Calu3 (cell line): ENCODE measurements at regions not wholly inside any gene's neighbourhood (a gene's known extent, or its start where the extent isn't known, plus 50 kb on each side); places are given as distances from the start of the nearest gene placed in this dataset.

Source experiments
- BruUV-seq: library from RNA; stranded (reverse); fragments of 400-500 nt; replicated peaks from 2 replicates; lab custom pipeline; 2021; lab: Mats Ljungman, UMichigan
- CTCF ChIA-PET: fragments of 300-600 bp; sonication (Branson Sonifier 250); formaldehyde crosslinking; loops from one replicate; lab custom pipeline; 2022; ENCODE audit warnings: antibody characterized with exemption; lab: Charles Lee
- DNase-seq: peaks from one replicate; pipeline ENCODE4 v3.0.0; 2022
- H3K27ac Mint-ChIP-seq: one replicate; pipeline ENCODE4 v1.8.0; 2022; ENCODE audit warnings: mixed read lengths; ENCODE audit not compliant: unreplicated experiment
- H3K27me3 Mint-ChIP-seq: one replicate; pipeline ENCODE4 v1.8.0; 2022; ENCODE audit warnings: mixed read lengths; ENCODE audit not compliant: unreplicated experiment
- H3K36me3 Mint-ChIP-seq: one replicate; pipeline ENCODE4 v1.8.0; 2022; ENCODE audit warnings: mild to moderate bottlenecking, moderate library complexity, mixed read lengths; ENCODE audit not compliant: insufficient read depth, unreplicated experiment
- H3K4me1 Mint-ChIP-seq: one replicate; pipeline ENCODE4 v1.8.0; 2022; ENCODE audit warnings: mild to moderate bottlenecking, low read depth, mixed read lengths; ENCODE audit not compliant: unreplicated experiment
- H3K4me3 Mint-ChIP-seq: one replicate; pipeline ENCODE4 v1.8.0; 2022; ENCODE audit warnings: mild to moderate bottlenecking, low read depth, moderate library complexity, mixed read lengths; ENCODE audit not compliant: unreplicated experiment
- H3K9me3 Mint-ChIP-seq: one replicate; pipeline ENCODE4 v1.8.0; 2022; ENCODE audit warnings: low read depth, mixed read lengths; ENCODE audit not compliant: unreplicated experiment
- CTCF ChIP-seq: fragments of 200-600 bp; IDR thresholded peaks from one replicate; pipeline ENCODE4 v1.8.0; 2022; ENCODE audit warnings: antibody characterized with exemption; ENCODE audit not compliant: unreplicated experiment
- intact Hi-C: fragments of 100-400 bp; cut with micrococcal nuclease; formaldehyde crosslinking; loops from one replicate; pipeline ENCODE4 v1.10.0; 2022; ENCODE audit not compliant: unreplicated experiment

- Mint-ChIP-seq H3K36me3 (no peaks in the 10 kb centered on the region), H3K27ac (no peak overlapping the region), H3K9me3 (no peaks in the 10 kb centered on the region), H3K4me3 (no peak overlapping the region), H3K4me1 (peaks cover 30% of the 10 kb centered on the region), H3K27me3 (peaks cover 30% of the 10 kb centered on the region)
- DNase-seq = no peak
- CTCF ChIA-PET = no interaction called here
- BruUV-seq = no TSS peak
- no peak for TF ChIP-seq CTCF
- intact Hi-C loops = loop anchor here (10.0 kb wide), 1 partner anchor 183 kb away; the partner anchor contains the start of gene MN1
Measured at GRCh38 chr22:27621486-27622070, 180.0 kb downstream of the MN1 start.

GRCh38 chr22:27624042-27624441, 177.5 kb downstream of the MN1 start:
- Mint-ChIP-seq H3K4me3 (no peak overlapping the region), H3K36me3 (peaks cover 2% of the 10 kb centered on the region), H3K27me3 (peaks cover 12% of the 10 kb centered on the region), H3K27ac (no peak overlapping the region), H3K9me3 (no peaks in the 10 kb centered on the region), H3K4me1 (peaks cover 26% of the 10 kb centered on the region)
- CTCF ChIA-PET = interaction anchor here (0.6 kb wide), 1 partner anchor 492 kb away, joined by 7 read pairs; no protein-coding TSS in a partner anchor
- BruUV-seq = no TSS peak
- no peak for TF ChIP-seq CTCF
- DNase-seq = no peak
- intact Hi-C loops = loop anchor here (10.0 kb wide), 1 partner anchor 181 kb away; the partner anchor contains the start of gene MN1

- no peak overlapping the region for H3K4me3 Mint-ChIP-seq
- TF ChIP-seq CTCF = no peak
- intact Hi-C loops = loop anchor here (10.0 kb wide), 1 partner anchor 180 kb away; the partner anchor contains the start of gene MN1
- no peaks in the 10 kb centered on the region for H3K9me3 Mint-ChIP-seq
- H3K36me3 Mint-ChIP-seq = peaks cover 7% of the 10 kb centered on the region
- CTCF ChIA-PET = interaction anchor here (0.6 to 0.7 kb wide), 2 partner anchors 10 to 492 kb away, joined by 3 to 7 read pairs; no protein-coding TSS in a partner anchor
- BruUV-seq = no TSS peak
- peaks cover 30% of the 10 kb centered on the region for H3K4me1 Mint-ChIP-seq
- no peak for DNase-seq
- no peak overlapping the region for H3K27ac Mint-ChIP-seq
- peaks cover 5% of the 10 kb centered on the region for H3K27me3 Mint-ChIP-seq
Measured at GRCh38 chr22:27624705-27625104, 176.9 kb downstream of the MN1 start.

- H3K27me3 Mint-ChIP-seq = no peaks in the 10 kb centered on the region
- peaks cover 21% of the 10 kb centered on the region for H3K4me1 Mint-ChIP-seq
- no TSS peak for BruUV-seq
- TF ChIP-seq CTCF = no peak
- intact Hi-C loops = loop anchor here (10.0 kb wide), 1 partner anchor 179 kb away; the partner anchor contains the start of gene MN1
- DNase-seq = no peak
- H3K9me3 Mint-ChIP-seq = no peaks in the 10 kb centered on the region
- no peak overlapping the region for H3K27ac Mint-ChIP-seq
- H3K4me3 Mint-ChIP-seq = no peak overlapping the region
- CTCF ChIA-PET = no interaction called here
- H3K36me3 Mint-ChIP-seq = peaks cover 7% of the 10 kb centered on the region
Measured at GRCh38 chr22:27625769-27626674, 175.5 kb downstream of the MN1 start.
